Breast epithelium (tissue), 3 donors: ENCODE measurements at regions not wholly inside any gene's neighbourhood (a gene's known extent, or its start where the extent isn't known, plus 50 kb on each side); places are given as distances from the start of the nearest gene placed in this dataset.

Experiments
- CTCF ChIP-seq, 3 donors: fragments of 450-650 bp; IDR thresholded peaks; one replicate each; pipeline ENCODE4 v1.5.1; 2016 to 2017; ENCODE audit warnings: antibody characterized with exemption in 3 of 3, mild to moderate bottlenecking in 3 of 3, moderate library complexity in 3 of 3
- POLR2A ChIP-seq: fragments of 450-650 bp; IDR thresholded peaks from one replicate; pipeline ENCODE4 v1.6.1; 2016; ENCODE audit warnings: antibody characterized with exemption, mild to moderate bottlenecking, moderate library complexity
- POLR2AphosphoS5 ChIP-seq, 3 donors: sonication (generic); formaldehyde crosslinking; IDR thresholded peaks; one replicate each; pipeline ENCODE4 v1.6.1; 2017; ENCODE audit warnings: antibody characterized with exemption in 3 of 3

GRCh38 chr5:167999182-167999581 is 292.3 kb upstream of the WWC1 start:
- TF ChIP-seq POLR2A (no peak), CTCF (IDR thresholded peaks at IDR 0.05) (no peak), POLR2AphosphoS5 (IDR thresholded peaks at IDR 0.05) (no peak)
